GM12878 (cell line): ENCODE measurements at regions not wholly inside any gene's neighbourhood (a gene's known extent, or its start where the extent isn't known, plus 50 kb on each side); places are given as distances from the start of the nearest gene placed in this dataset.

Experiments
- CTCF ChIP-seq, 3 experiments: IDR thresholded peaks in 2 of 3; conservative IDR thresholded peaks in 1 of 3; 2 replicates each; pipeline ENCODE4 v1.5.1; 2011; ENCODE audit warnings: low read depth in 3 of 3, low read length in 3 of 3, mild to moderate bottlenecking in 3 of 3, control low read depth in 2 of 3, moderate library complexity in 2 of 3, inconsistent platforms in 1 of 3, mixed read lengths in 1 of 3; ENCODE audit not compliant: control insufficient read depth in 2 of 3, insufficient read depth in 1 of 3; ENCODE audit errors: extremely low read depth in 1 of 3
- HCFC1 ChIP-seq: fragments of 150-350 bp; IDR thresholded peaks from 2 replicates; pipeline ENCODE4 v1.6.1; 2014; ENCODE audit warnings: low read length
- MYC ChIP-seq: IDR thresholded peaks from 2 replicates; pipeline ENCODE4 v1.6.1; 2011; ENCODE audit warnings: mild to moderate bottlenecking, low read length, moderate library complexity, inconsistent platforms; ENCODE audit not compliant: insufficient read depth, insufficient replicate concordance, insufficient read length, severe bottlenecking
- SUZ12 ChIP-seq: fragments of 200-600 bp; sonication (generic); IDR thresholded peaks from one replicate; pipeline ENCODE4 v1.6.1; 2018; ENCODE audit warnings: antibody characterized with exemption, mild to moderate bottlenecking; ENCODE audit not compliant: unreplicated experiment

GRCh38 chr15:26213427-26213826, 350.3 kb upstream of the ATP10A start:
- TF ChIP-seq MYC (no peak), SUZ12 (no peak), CTCF (IDR thresholded peaks at IDR 0.05 in 2 of 3, conservative IDR thresholded peaks at IDR 0.05 in 1 of 3; ENCODE audit: control insufficient read depth in 2 of 3, extremely low read depth in 1 of 3, insufficient read depth in 1 of 3, low read depth in 3 of 3, low read length in 3 of 3) (no peak), HCFC1 (no peak)
